Calu3 (cell line): ENCODE measurements at regions not wholly inside any gene's neighbourhood (a gene's known extent, or its start where the extent isn't known, plus 50 kb on each side); places are given as distances from the start of the nearest gene placed in this dataset.

ENCODE experiments used
- BruUV-seq: library from RNA; stranded (reverse); fragments of 400-500 nt; replicated peaks from 2 replicates; lab custom pipeline; 2021; lab: Mats Ljungman, UMichigan
- CTCF ChIA-PET: fragments of 300-600 bp; sonication (Branson Sonifier 250); formaldehyde crosslinking; loops from one replicate; lab custom pipeline; 2022; ENCODE audit warnings: antibody characterized with exemption; lab: Charles Lee
- DNase-seq: peaks from one replicate; pipeline ENCODE4 v3.0.0; 2022
- H3K27ac Mint-ChIP-seq: one replicate; pipeline ENCODE4 v1.8.0; 2022; ENCODE audit warnings: mixed read lengths; ENCODE audit not compliant: unreplicated experiment
- H3K27me3 Mint-ChIP-seq: one replicate; pipeline ENCODE4 v1.8.0; 2022; ENCODE audit warnings: mixed read lengths; ENCODE audit not compliant: unreplicated experiment
- H3K36me3 Mint-ChIP-seq: one replicate; pipeline ENCODE4 v1.8.0; 2022; ENCODE audit warnings: mild to moderate bottlenecking, moderate library complexity, mixed read lengths; ENCODE audit not compliant: insufficient read depth, unreplicated experiment
- H3K4me1 Mint-ChIP-seq: one replicate; pipeline ENCODE4 v1.8.0; 2022; ENCODE audit warnings: mild to moderate bottlenecking, low read depth, mixed read lengths; ENCODE audit not compliant: unreplicated experiment
- H3K4me3 Mint-ChIP-seq: one replicate; pipeline ENCODE4 v1.8.0; 2022; ENCODE audit warnings: mild to moderate bottlenecking, low read depth, moderate library complexity, mixed read lengths; ENCODE audit not compliant: unreplicated experiment
- H3K9me3 Mint-ChIP-seq: one replicate; pipeline ENCODE4 v1.8.0; 2022; ENCODE audit warnings: low read depth, mixed read lengths; ENCODE audit not compliant: unreplicated experiment
- intact Hi-C: fragments of 100-400 bp; cut with micrococcal nuclease; formaldehyde crosslinking; loops from one replicate; pipeline ENCODE4 v1.10.0; 2022; ENCODE audit not compliant: unreplicated experiment
- TF ChIP-seq, protein P1 (sequence below): fragments of 200-600 bp; IDR thresholded peaks from one replicate; pipeline ENCODE4 v1.8.0; 2022; ENCODE audit warnings: antibody characterized with exemption; ENCODE audit not compliant: unreplicated experiment

GRCh38 chr5:96262105-96262504 lies 170.9 kb downstream of the PCSK1 start:
- no peak for DNase-seq
- H3K9me3 Mint-ChIP-seq, result peaks cover 8% of the 10 kb centered on the region
- TF ChIP-seq, protein P1, sequence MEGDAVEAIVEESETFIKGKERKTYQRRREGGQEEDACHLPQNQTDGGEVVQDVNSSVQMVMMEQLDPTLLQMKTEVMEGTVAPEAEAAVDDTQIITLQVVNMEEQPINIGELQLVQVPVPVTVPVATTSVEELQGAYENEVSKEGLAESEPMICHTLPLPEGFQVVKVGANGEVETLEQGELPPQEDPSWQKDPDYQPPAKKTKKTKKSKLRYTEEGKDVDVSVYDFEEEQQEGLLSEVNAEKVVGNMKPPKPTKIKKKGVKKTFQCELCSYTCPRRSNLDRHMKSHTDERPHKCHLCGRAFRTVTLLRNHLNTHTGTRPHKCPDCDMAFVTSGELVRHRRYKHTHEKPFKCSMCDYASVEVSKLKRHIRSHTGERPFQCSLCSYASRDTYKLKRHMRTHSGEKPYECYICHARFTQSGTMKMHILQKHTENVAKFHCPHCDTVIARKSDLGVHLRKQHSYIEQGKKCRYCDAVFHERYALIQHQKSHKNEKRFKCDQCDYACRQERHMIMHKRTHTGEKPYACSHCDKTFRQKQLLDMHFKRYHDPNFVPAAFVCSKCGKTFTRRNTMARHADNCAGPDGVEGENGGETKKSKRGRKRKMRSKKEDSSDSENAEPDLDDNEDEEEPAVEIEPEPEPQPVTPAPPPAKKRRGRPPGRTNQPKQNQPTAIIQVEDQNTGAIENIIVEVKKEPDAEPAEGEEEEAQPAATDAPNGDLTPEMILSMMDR, result no peak
- CTCF ChIA-PET, result no interaction called here
- no TSS peak for BruUV-seq
- intact Hi-C loops, result no loop called here
- no peaks in the 10 kb centered on the region for H3K36me3 Mint-ChIP-seq
- no peak overlapping the region for H3K27ac Mint-ChIP-seq
- no peaks in the 10 kb centered on the region for H3K27me3 Mint-ChIP-seq
- peaks cover 29% of the 10 kb centered on the region for H3K4me1 Mint-ChIP-seq
- no peak overlapping the region for H3K4me3 Mint-ChIP-seq

DNA sequence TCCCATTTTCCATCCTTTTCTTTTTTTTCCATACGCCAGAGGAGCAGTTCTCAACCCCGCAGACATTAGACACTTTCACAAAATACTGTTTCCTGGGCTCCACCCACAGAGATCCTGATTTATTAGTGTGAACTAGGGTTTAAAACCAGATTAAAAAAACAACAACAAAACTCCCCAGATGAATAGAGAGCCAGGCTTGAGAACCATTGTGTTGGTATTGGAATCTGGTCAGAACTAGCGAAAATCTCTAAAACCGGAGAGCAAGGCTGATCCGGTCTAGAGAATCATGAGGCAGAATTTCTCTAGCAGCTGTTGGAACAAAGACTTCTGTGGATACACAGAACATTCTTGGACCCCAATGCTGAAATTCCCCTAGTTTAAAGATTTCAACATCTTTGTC lies 173.0 kb downstream of the PCSK1 start:
- no peak overlapping the region for H3K27ac Mint-ChIP-seq
- TF ChIP-seq, protein P1, result no peak
- no peaks in the 10 kb centered on the region for H3K27me3 Mint-ChIP-seq
- H3K36me3 Mint-ChIP-seq, result no peaks in the 10 kb centered on the region
- intact Hi-C loops, result no loop called here
- no peak for DNase-seq
- no TSS peak for BruUV-seq
- no peak overlapping the region for H3K4me3 Mint-ChIP-seq
- H3K4me1 Mint-ChIP-seq, result peaks cover 39% of the 10 kb centered on the region
- CTCF ChIA-PET, result interaction anchor here (0.9 kb wide), 1 partner anchor 15 kb away, joined by 3 read pairs; no protein-coding TSS in a partner anchor
- H3K9me3 Mint-ChIP-seq, result peaks cover 2% of the 10 kb centered on the region

- peak overlapping the region; percentile 32 for H3K27ac Mint-ChIP-seq
- TF ChIP-seq, protein P1, result no peak
- H3K9me3 Mint-ChIP-seq, result peaks cover 2% of the 10 kb centered on the region
- no TSS peak for BruUV-seq
- no peak for DNase-seq
- no peak overlapping the region for H3K4me3 Mint-ChIP-seq
- intact Hi-C loops, result no loop called here
- H3K36me3 Mint-ChIP-seq, result no peaks in the 10 kb centered on the region
- peaks cover 47% of the 10 kb centered on the region for H3K4me1 Mint-ChIP-seq
- CTCF ChIA-PET, result interaction anchor here (0.6 to 1.0 kb wide), 5 partner anchors 14 to 419 kb away, joined by 3 to 4 read pairs (median 3); no protein-coding TSS in a partner anchor
- no peaks in the 10 kb centered on the region for H3K27me3 Mint-ChIP-seq
Observed at GRCh38 chr5:96259151-96259772, 173.8 kb downstream of the PCSK1 start.

DNA sequence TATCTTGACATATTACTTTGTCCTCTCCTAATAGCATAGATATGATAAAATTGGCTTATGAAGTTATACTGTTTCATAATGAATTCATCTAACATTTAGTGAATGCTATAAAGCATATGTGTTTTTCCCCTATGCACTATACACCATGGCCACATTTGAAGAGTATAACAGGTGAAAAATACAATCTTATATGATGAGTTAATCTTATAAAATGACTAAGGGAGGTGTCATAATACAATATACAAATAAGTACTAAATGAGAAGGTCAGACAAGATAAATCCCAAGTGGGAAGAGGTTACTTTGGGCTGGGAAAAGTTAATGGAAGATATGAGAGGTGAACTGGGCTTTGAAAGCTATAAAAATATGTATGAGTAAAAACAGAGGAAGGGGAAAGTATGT lies 174.4 kb downstream of the PCSK1 start:
- Mint-ChIP-seq H3K27me3 (no peaks in the 10 kb centered on the region), H3K4me1 (peaks cover 49% of the 10 kb centered on the region), H3K9me3 (peaks cover 2% of the 10 kb centered on the region), H3K36me3 (no peaks in the 10 kb centered on the region), H3K4me3 (no peak overlapping the region), H3K27ac (peak overlapping the region; percentile 32)
- DNase-seq, result no peak
- CTCF ChIA-PET, result interaction anchor here (1.0 kb wide), 1 partner anchor 16 kb away, joined by 4 read pairs; no protein-coding TSS in a partner anchor
- TF ChIP-seq, protein P1, result no peak
- no TSS peak for BruUV-seq
- intact Hi-C loops, result no loop called here
